Duodenal mucosa (tissue), 2 donors: ENCODE measurements at regions not wholly inside any gene's neighbourhood (a gene's known extent, or its start where the extent isn't known, plus 50 kb on each side); places are given as distances from the start of the nearest gene placed in this dataset.

ENCODE experiments used
- H3K27ac ChIP-seq: one replicate; pipeline ENCODE4 v1.7.0; 2013; ENCODE audit warnings: low read depth, low read length
- H3K27me3 ChIP-seq, 2 donors: one replicate each; pipeline ENCODE4 v1.7.0; 2013; ENCODE audit warnings: low read length in 2 of 2, control low read depth in 1 of 2; ENCODE audit not compliant: insufficient read depth in 2 of 2, control insufficient read depth in 1 of 2
- H3K36me3 ChIP-seq, 2 donors: one replicate each; pipeline ENCODE4 v1.7.0; 2013; ENCODE audit warnings: low read length in 2 of 2, control low read depth in 1 of 2; ENCODE audit not compliant: insufficient read depth in 2 of 2, control insufficient read depth in 1 of 2
- H3K4me1 ChIP-seq, 2 donors: one replicate each; pipeline ENCODE4 v1.7.0; 2013; ENCODE audit warnings: low read length in 2 of 2, control low read depth in 1 of 2; ENCODE audit not compliant: insufficient read depth in 2 of 2, control insufficient read depth in 1 of 2
- H3K4me3 ChIP-seq, 2 donors: one replicate each; pipeline ENCODE4 v1.7.0; 2013; ENCODE audit warnings: low read length in 2 of 2, low read depth in 1 of 2
- H3K9ac ChIP-seq, 2 donors: one replicate each; pipeline ENCODE4 v1.7.0; 2013; ENCODE audit warnings: low read length in 2 of 2, low read depth in 1 of 2
- H3K9me3 ChIP-seq, 2 donors: one replicate each; pipeline ENCODE4 v1.7.0; 2013; ENCODE audit warnings: low read length in 2 of 2, control low read depth in 1 of 2; ENCODE audit not compliant: control insufficient read depth in 1 of 2

DNA sequence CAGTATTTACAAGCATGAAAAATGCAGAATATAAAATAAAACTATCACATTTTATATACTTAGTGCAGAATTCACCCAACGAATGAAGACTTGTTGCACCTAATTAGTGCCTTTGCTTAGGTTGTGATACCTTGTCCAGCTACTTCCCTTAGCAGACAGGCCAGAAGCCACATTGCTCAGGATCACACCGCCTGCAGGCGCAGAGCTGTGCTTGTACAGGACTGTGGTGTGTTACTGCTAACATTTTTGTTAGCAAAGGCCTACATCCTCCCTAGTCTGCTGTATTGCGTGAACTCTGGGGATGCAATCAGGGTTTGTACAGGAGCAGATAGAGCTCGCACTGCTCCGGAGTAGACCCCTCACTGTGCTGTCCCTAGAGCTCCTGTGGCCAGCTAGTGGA is 336.9 kb downstream of the CBLN2 start:
- Histone ChIP-seq H3K36me3 (no peaks in the 10 kb centered on the region), H3K4me1 (no peaks in the 10 kb centered on the region), H3K4me3 (no peak overlapping the region)

DNA sequence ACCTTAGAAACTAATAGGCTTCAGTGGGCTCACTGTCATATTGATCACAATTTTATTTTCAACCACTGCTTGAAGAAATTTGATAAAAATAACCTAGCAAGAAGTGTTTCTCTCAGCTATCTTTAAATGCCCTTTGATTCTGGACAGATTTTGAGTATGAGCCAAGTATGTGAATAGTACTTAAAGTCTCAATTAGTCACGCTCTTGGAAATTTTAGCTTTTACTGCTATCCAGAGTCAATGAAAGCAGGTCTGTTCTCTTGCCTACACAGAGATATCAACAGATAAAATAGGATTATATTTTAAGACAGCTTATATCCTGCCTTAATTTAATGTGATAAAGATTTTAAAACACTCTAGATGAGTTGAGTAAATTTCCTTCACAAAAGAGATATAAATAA is 337.3 kb downstream of the CBLN2 start:
- Histone ChIP-seq H3K36me3 (no peaks in the 10 kb centered on the region), H3K9ac (no peak overlapping the region), H3K27me3 (no peaks in the 10 kb centered on the region), H3K9me3 (peaks cover 2 to 3% of the 10 kb centered on the region in 2 donors), H3K4me1 (no peaks in the 10 kb centered on the region), H3K27ac (no peak overlapping the region), H3K4me3 (no peak overlapping the region)

More for the DNA sequence above, 336.9 kb downstream of the CBLN2 start:
- Histone ChIP-seq H3K9ac (no peak overlapping the region), H3K27ac (no peak overlapping the region), H3K9me3 (peaks cover 2 to 3% of the 10 kb centered on the region in 2 donors), H3K27me3 (no peaks in the 10 kb centered on the region)

DNA sequence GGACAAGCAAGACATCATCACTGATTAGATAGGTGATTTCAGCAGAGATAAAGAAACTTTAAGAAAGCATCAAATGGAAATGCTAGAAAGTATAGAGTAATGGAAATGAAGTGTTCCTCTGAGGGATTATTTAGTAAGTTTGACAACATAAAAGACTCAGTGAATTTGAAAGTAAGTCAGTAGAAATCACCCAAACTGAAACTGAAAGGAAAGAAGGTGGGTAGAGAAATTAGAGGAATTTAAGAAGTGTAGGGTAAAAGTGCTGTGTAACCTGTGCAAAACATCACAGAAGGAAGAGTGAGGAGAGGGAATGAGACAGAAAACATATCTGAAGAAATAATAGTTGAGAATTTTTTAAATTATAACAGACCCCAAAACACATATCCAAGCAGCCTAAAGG is 343.1 kb downstream of the CBLN2 start:
- H3K9me3 ChIP-seq: no peaks in the 10 kb centered on the region
- H3K4me1 ChIP-seq: no peaks in the 10 kb centered on the region
- H3K27ac ChIP-seq: no peak overlapping the region
- no peaks in the 10 kb centered on the region for H3K27me3 ChIP-seq
- H3K4me3 ChIP-seq: no peak overlapping the region
- no peak overlapping the region for H3K9ac ChIP-seq
- no peaks in the 10 kb centered on the region for H3K36me3 ChIP-seq

DNA sequence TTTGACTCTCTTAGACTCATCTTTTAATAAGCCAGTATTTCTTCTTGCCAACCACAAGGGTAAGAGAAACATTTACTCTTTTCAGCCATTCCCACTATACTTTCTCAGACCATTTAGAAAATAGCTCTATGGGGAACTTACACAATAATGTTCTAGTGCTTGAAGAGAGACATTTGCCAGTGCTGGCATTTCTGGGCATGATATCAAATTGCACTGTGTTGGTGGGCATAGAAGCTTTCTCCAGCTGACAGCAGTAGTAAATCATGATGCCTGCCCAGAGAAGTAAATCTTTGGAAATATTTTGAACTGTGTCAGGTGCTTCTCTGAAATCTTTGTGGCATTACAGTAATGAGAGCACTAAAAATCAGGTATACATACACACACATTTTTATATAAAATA is 346.6 kb downstream of the CBLN2 start:
- no peaks in the 10 kb centered on the region for H3K36me3 ChIP-seq
- no peak overlapping the region for H3K27ac ChIP-seq
- no peaks in the 10 kb centered on the region for H3K4me1 ChIP-seq
- H3K27me3 ChIP-seq: no peaks in the 10 kb centered on the region
- peaks cover 4% of the 10 kb centered on the region in 2 donors for H3K9me3 ChIP-seq
- H3K9ac ChIP-seq: no peak overlapping the region
- H3K4me3 ChIP-seq: no peak overlapping the region

DNA sequence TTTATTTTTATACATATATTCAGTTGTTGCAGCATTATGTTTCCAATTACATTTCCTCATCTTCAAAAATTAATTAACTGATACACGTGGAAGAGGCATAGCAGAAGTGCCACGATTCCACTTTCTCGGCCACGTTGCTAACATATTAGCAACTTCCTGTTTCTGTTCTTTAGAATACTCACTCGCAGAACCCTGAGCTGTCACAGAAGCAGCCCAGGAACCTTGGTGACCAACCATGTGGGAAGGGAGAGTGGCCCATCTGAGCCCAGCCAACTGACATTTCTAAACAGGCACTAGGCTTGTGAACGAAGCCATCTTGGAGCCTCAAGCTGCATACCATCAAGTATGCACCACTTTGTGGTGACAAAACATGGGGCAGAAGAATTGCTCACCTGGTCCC is 350.1 kb downstream of the CBLN2 start:
- no peak overlapping the region for H3K27ac ChIP-seq
- peaks cover 4% of the 10 kb centered on the region in 2 donors for H3K9me3 ChIP-seq
- no peaks in the 10 kb centered on the region for H3K4me1 ChIP-seq
- H3K36me3 ChIP-seq: no peaks in the 10 kb centered on the region
- no peak overlapping the region for H3K9ac ChIP-seq
- no peaks in the 10 kb centered on the region for H3K27me3 ChIP-seq
- H3K4me3 ChIP-seq: no peak overlapping the region

DNA sequence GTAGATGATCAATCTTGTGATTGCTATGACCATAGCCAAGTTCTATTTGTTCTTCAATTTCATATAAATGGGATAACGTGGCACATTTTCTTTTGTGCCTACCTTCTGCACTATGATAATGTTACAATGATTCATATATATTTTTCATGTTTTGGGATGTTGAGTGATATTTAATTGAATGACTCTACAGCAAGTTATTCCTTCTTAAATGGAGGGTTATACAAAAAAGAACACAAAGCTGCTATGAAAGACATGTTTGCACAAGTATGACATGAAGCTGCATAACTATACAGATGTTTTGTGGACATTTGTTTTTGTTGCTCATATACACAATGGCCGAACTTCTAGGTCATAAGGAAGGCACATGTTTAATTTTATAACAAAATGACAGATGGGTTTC is 356.2 kb downstream of the CBLN2 start:
- Histone ChIP-seq H3K27ac (no peak overlapping the region), H3K4me3 (no peak overlapping the region), H3K9me3 (peaks cover 0 to 2% of the 10 kb centered on the region in 2 donors), H3K9ac (no peak overlapping the region), H3K27me3 (no peaks in the 10 kb centered on the region), H3K36me3 (no peaks in the 10 kb centered on the region), H3K4me1 (no peaks in the 10 kb centered on the region)

DNA sequence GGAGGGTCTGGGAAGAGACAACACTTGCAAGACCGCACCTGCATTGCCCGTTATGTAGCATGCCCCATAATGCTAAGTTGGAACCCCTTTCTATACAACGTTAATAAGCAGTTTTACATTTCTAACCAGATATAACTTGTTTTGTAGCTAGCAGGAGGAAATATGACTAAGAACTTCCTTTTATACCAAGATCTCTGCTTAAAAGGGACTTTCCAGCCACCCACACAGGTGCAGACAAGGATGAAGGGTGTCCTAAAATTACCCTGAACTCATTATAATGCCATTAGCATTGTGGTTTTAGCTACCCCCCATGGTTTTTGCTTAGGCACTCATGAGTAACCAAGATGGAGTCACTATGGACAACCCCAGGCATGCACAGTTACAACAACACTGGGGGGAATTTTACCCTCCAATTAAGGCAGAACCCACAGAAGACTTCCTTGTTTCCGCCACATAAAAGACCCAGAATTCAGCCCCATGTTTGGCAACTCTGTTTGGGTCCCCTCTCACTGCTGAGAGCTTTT is 362.8 kb downstream of the CBLN2 start:
- H3K9me3 ChIP-seq: peaks cover 0 to 7% of the 10 kb centered on the region in 2 donors
- no peak overlapping the region for H3K4me3 ChIP-seq
- H3K36me3 ChIP-seq: no peaks in the 10 kb centered on the region
- no peak overlapping the region for H3K27ac ChIP-seq
- no peak overlapping the region for H3K9ac ChIP-seq
- no peaks in the 10 kb centered on the region for H3K27me3 ChIP-seq
- no peaks in the 10 kb centered on the region for H3K4me1 ChIP-seq

DNA sequence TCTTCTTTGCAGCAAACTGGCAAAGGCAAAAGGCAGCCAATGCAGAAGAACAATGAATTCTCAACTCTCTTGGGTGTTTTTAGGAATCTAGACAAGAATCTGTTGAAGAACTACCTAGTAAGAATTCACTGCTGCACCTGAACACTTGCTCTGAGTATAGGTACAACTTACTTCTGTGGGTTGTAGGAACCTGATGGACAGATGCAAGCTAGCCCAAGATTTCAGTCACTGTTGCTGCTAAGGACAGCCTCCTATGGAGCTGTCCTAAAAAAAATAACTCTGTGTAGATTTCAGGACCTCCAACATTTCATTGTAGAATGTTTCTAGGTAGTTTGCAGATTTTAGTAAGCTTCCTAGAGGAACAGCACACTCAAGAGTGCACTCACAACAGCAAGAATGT is 363.5 kb downstream of the CBLN2 start:
- H3K36me3 ChIP-seq: no peaks in the 10 kb centered on the region
- H3K27ac ChIP-seq: no peak overlapping the region
- H3K4me3 ChIP-seq: no peak overlapping the region
- H3K9me3 ChIP-seq: peaks cover 0 to 7% of the 10 kb centered on the region in 2 donors
- no peak overlapping the region for H3K9ac ChIP-seq
- no peaks in the 10 kb centered on the region for H3K4me1 ChIP-seq
- H3K27me3 ChIP-seq: no peaks in the 10 kb centered on the region

DNA sequence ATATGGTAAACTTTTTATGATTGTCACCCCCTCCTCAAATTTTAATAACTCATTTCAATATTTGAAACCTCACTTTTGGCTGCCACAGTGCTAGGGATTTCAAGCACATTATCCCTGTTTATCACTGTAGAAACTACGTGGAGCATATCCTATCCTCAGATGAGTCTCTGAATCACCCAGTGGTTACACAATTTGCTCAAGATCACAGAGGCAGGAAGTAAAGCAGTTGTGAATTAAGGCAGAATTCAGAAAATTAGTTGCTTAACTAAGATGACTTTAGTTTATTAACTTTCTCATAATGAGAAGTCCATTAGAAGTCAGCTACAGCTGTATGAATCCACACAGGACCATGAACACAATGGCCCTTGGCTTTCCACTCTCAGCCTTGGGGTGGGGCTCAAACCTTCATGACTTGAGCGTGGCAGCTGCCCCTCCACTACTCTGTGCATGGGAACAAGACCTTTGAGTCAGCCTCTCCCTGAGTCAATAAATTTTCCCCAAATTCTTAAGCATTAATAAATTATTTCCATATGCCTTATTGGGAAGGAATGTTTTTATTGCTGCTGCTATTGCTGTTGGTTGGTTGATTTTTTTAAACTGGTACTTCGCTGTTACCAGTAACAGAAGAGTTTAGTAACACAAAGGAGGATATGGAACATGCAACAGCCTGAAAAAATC is 369.0 kb downstream of the CBLN2 start:
- Histone ChIP-seq H3K27ac (no peak overlapping the region), H3K4me3 (no peak overlapping the region), H3K9ac (no peak overlapping the region), H3K4me1 (no peaks in the 10 kb centered on the region), H3K36me3 (no peaks in the 10 kb centered on the region), H3K27me3 (no peaks in the 10 kb centered on the region), H3K9me3 (peaks cover 0 to 7% of the 10 kb centered on the region in 2 donors)

DNA sequence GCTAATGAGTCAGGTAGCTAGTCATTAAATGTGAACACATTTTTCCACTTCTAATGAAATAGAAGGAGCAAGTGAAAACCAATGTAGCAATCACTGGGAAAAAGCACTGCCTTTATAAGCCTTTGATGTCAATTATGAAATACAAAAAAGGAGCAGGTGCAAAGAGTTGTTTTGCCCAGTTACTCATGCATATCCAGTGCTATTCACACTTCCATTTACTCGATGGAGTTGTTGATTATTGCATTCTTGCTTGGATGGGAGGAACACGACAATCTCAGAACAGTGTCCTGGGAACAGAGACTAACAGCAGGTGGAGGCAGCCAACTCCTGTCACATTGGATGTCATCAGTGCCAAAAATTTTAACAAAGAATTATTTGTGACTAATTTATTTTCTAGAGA is 372.5 kb downstream of the CBLN2 start:
- H3K9ac ChIP-seq: no peak overlapping the region
- H3K27me3 ChIP-seq: no peaks in the 10 kb centered on the region
- H3K27ac ChIP-seq: no peak overlapping the region
- H3K4me3 ChIP-seq: no peak overlapping the region
- H3K4me1 ChIP-seq: no peaks in the 10 kb centered on the region
- H3K9me3 ChIP-seq: peaks cover 0 to 7% of the 10 kb centered on the region in 2 donors
- no peaks in the 10 kb centered on the region for H3K36me3 ChIP-seq
